OCI-LY3 (cell line): ENCODE measurements at regions not wholly inside any gene's neighbourhood (a gene's known extent, or its start where the extent isn't known, plus 50 kb on each side); places are given as distances from the start of the nearest gene placed in this dataset.
"Not testable (repeated sequence)": the region's sequence is repeated elsewhere in the genome, so short reads cannot be mapped to it uniquely, and the experiment has no call there.

Source experiments
- CTCF ChIP-seq: fragments of 200-600, 300-600 bp; sonication (generic); IDR thresholded peaks from 2 replicates; pipeline ENCODE4 v1.5.1; 2014; ENCODE audit warnings: antibody characterized with exemption, low read length, low read depth
- EZH2phosphoT487 ChIP-seq: fragments of 200-600 bp; shearing (Covaris generic); IDR thresholded peaks from 2 replicates; pipeline ENCODE4 v1.6.1; 2018; ENCODE audit warnings: antibody characterized with exemption, mixed run types, low read depth

- not testable (repeated sequence) for TF ChIP-seq CTCF, EZH2phosphoT487
Measured at GRCh38 chr1:195847957-195848875, 760.0 kb downstream of the KCNT2 start.
